ENCODE measurements at regions not wholly inside any gene's neighbourhood (a gene's known extent, or its start where the extent isn't known, plus 50 kb on each side); places are given as distances from the start of the nearest gene placed in this dataset.

GRCh38 chr14:99081880-99082279 is 190.1 kb downstream of the BCL11B start:
- Histone ChIP-seq H3K4me1 (ENCODE audit: control insufficient read depth in 2 of 2, insufficient read depth in 2 of 2, low read length in 2 of 2) (peaks cover 0 to 7% of the 10 kb centered on the region in 2 donors), H3K36me3 (ENCODE audit: control insufficient read depth in 2 of 2, insufficient read depth in 2 of 2, low read length in 1 of 2) (no peaks in the 10 kb centered on the region), H3K27me3 (ENCODE audit: control insufficient read depth in 2 of 2, insufficient read depth in 1 of 2, low read length in 1 of 2) (no peaks in the 10 kb centered on the region), H3K4me3 (ENCODE audit: low read length in 2 of 2) (no peak overlapping the region), H3K27ac (ENCODE audit: low read depth in 1 of 2, low read length in 1 of 2) (no peak overlapping the region), H3K9me3 (ENCODE audit: control insufficient read depth in 2 of 2, insufficient read depth in 1 of 2, low read length in 1 of 2) (peaks cover 0 to 9% of the 10 kb centered on the region in 2 donors)
- DNase-seq (ENCODE audit: low read depth in 6 of 9, low spot score in 9 of 9) = no peak
- 94% methylated on average over 2 of the region's 2 CpGs for WGBS

GRCh38 chr14:99093532-99094517 is 178.2 kb downstream of the BCL11B start:
- no peak for DNase-seq (ENCODE audit: low read depth in 6 of 9, low spot score in 9 of 9)

GRCh38 chr14:99094901-99095300 is 177.1 kb downstream of the BCL11B start:
- H3K27ac ChIP-seq (ENCODE audit: low read depth in 1 of 2, low read length in 1 of 2) = no peak overlapping the region
- 97% methylated on average over 12 of the region's 12 CpGs for WGBS
- H3K9me3 ChIP-seq (ENCODE audit: control insufficient read depth in 2 of 2, insufficient read depth in 1 of 2, low read length in 1 of 2) = peaks cover 0 to 3% of the 10 kb centered on the region in 2 donors
- H3K4me1 ChIP-seq (ENCODE audit: control insufficient read depth in 2 of 2, insufficient read depth in 2 of 2, low read length in 2 of 2) = peaks cover 0 to 9% of the 10 kb centered on the region in 2 donors
- no peak overlapping the region for H3K4me3 ChIP-seq (ENCODE audit: low read length in 2 of 2)
- no peak for DNase-seq (ENCODE audit: low read depth in 6 of 9, low spot score in 9 of 9)
- H3K36me3 ChIP-seq (ENCODE audit: control insufficient read depth in 2 of 2, insufficient read depth in 2 of 2, low read length in 1 of 2) = no peaks in the 10 kb centered on the region
- no peaks in the 10 kb centered on the region for H3K27me3 ChIP-seq (ENCODE audit: control insufficient read depth in 2 of 2, insufficient read depth in 1 of 2, low read length in 1 of 2)

More at GRCh38 chr14:99093532-99094517, 178.2 kb downstream of the BCL11B start:
- Histone ChIP-seq H3K4me1 (ENCODE audit: control insufficient read depth in 2 of 2, insufficient read depth in 2 of 2, low read length in 2 of 2) (peaks cover 0 to 9% of the 10 kb centered on the region in 2 donors), H3K4me3 (ENCODE audit: low read length in 2 of 2) (no peak overlapping the region), H3K27me3 (ENCODE audit: control insufficient read depth in 2 of 2, insufficient read depth in 1 of 2, low read length in 1 of 2) (no peaks in the 10 kb centered on the region), H3K27ac (ENCODE audit: low read depth in 1 of 2, low read length in 1 of 2) (no peak overlapping the region), H3K9me3 (ENCODE audit: control insufficient read depth in 2 of 2, insufficient read depth in 1 of 2, low read length in 1 of 2) (peaks cover 0 to 3% of the 10 kb centered on the region in 2 donors), H3K36me3 (ENCODE audit: control insufficient read depth in 2 of 2, insufficient read depth in 2 of 2, low read length in 1 of 2) (no peaks in the 10 kb centered on the region)
- WGBS = 79% methylated on average over 17 of the region's 17 CpGs

- no peak overlapping the region for H3K27ac ChIP-seq (ENCODE audit: low read depth in 1 of 2, low read length in 1 of 2)
- H3K4me1 ChIP-seq (ENCODE audit: control insufficient read depth in 2 of 2, insufficient read depth in 2 of 2, low read length in 2 of 2) = peaks cover 0 to 9% of the 10 kb centered on the region in 2 donors
- DNase-seq (ENCODE audit: low read depth in 6 of 9, low spot score in 9 of 9) = no peak
- H3K4me3 ChIP-seq (ENCODE audit: low read length in 2 of 2) = no peak overlapping the region
- 99% methylated on average over 2 of the region's 2 CpGs for WGBS
- H3K9me3 ChIP-seq (ENCODE audit: control insufficient read depth in 2 of 2, insufficient read depth in 1 of 2, low read length in 1 of 2) = peaks cover 0 to 3% of the 10 kb centered on the region in 2 donors
- no peaks in the 10 kb centered on the region for H3K27me3 ChIP-seq (ENCODE audit: control insufficient read depth in 2 of 2, insufficient read depth in 1 of 2, low read length in 1 of 2)
- H3K36me3 ChIP-seq (ENCODE audit: control insufficient read depth in 2 of 2, insufficient read depth in 2 of 2, low read length in 1 of 2) = no peaks in the 10 kb centered on the region
Measured at GRCh38 chr14:99095369-99095768, 176.6 kb downstream of the BCL11B start.

- Histone ChIP-seq H3K27ac (ENCODE audit: low read depth in 1 of 2, low read length in 1 of 2) (no peak overlapping the region), H3K4me3 (ENCODE audit: low read length in 2 of 2) (no peak overlapping the region), H3K4me1 (ENCODE audit: control insufficient read depth in 2 of 2, insufficient read depth in 2 of 2, low read length in 2 of 2) (peaks cover 0 to 18% of the 10 kb centered on the region in 2 donors), H3K27me3 (ENCODE audit: control insufficient read depth in 2 of 2, insufficient read depth in 1 of 2, low read length in 1 of 2) (no peaks in the 10 kb centered on the region), H3K36me3 (ENCODE audit: control insufficient read depth in 2 of 2, insufficient read depth in 2 of 2, low read length in 1 of 2) (no peaks in the 10 kb centered on the region), H3K9me3 (ENCODE audit: control insufficient read depth in 2 of 2, insufficient read depth in 1 of 2, low read length in 1 of 2) (peaks cover 0 to 3% of the 10 kb centered on the region in 2 donors)
- WGBS = 93% methylated on average over 6 of the region's 6 CpGs
- DNase-seq (ENCODE audit: low read depth in 6 of 9, low spot score in 9 of 9) = no peak
Measured at GRCh38 chr14:99098199-99098598, 173.8 kb downstream of the BCL11B start.

- Histone ChIP-seq H3K4me3 (ENCODE audit: low read length in 2 of 2) (no peak overlapping the region), H3K27ac (ENCODE audit: low read depth in 1 of 2, low read length in 1 of 2) (no peak overlapping the region), H3K4me1 (ENCODE audit: control insufficient read depth in 2 of 2, insufficient read depth in 2 of 2, low read length in 2 of 2) (peaks cover 0 to 9% of the 10 kb centered on the region in 2 donors), H3K36me3 (ENCODE audit: control insufficient read depth in 2 of 2, insufficient read depth in 2 of 2, low read length in 1 of 2) (no peaks in the 10 kb centered on the region), H3K27me3 (ENCODE audit: control insufficient read depth in 2 of 2, insufficient read depth in 1 of 2, low read length in 1 of 2) (no peaks in the 10 kb centered on the region), H3K9me3 (ENCODE audit: control insufficient read depth in 2 of 2, insufficient read depth in 1 of 2, low read length in 1 of 2) (peaks cover 0 to 3% of the 10 kb centered on the region in 2 donors)
- no peak for DNase-seq (ENCODE audit: low read depth in 6 of 9, low spot score in 9 of 9)
- 85% methylated on average over 16 of the region's 16 CpGs for WGBS
Measured at GRCh38 chr14:99099051-99099787, 172.8 kb downstream of the BCL11B start.

GRCh38 chr14:99100497-99101270 is 171.3 kb downstream of the BCL11B start:
- Histone ChIP-seq H3K27me3 (ENCODE audit: control insufficient read depth in 2 of 2, insufficient read depth in 1 of 2, low read length in 1 of 2) (no peaks in the 10 kb centered on the region), H3K4me1 (ENCODE audit: control insufficient read depth in 2 of 2, insufficient read depth in 2 of 2, low read length in 2 of 2) (peaks cover 0 to 8% of the 10 kb centered on the region in 2 donors), H3K36me3 (ENCODE audit: control insufficient read depth in 2 of 2, insufficient read depth in 2 of 2, low read length in 1 of 2) (no peaks in the 10 kb centered on the region), H3K9me3 (ENCODE audit: control insufficient read depth in 2 of 2, insufficient read depth in 1 of 2, low read length in 1 of 2) (peaks cover 0 to 7% of the 10 kb centered on the region in 2 donors), H3K4me3 (ENCODE audit: low read length in 2 of 2) (no peak overlapping the region), H3K27ac (ENCODE audit: low read depth in 1 of 2, low read length in 1 of 2) (no peak overlapping the region)
- 84% methylated on average over 10 of the region's 10 CpGs for WGBS
- DNase-seq (ENCODE audit: low read depth in 6 of 9, low spot score in 9 of 9) = no peak

GRCh38 chr14:99101855-99102461 is 170.0 kb downstream of the BCL11B start:
- Histone ChIP-seq H3K27ac (ENCODE audit: low read depth in 1 of 2, low read length in 1 of 2) (no peak overlapping the region), H3K36me3 (ENCODE audit: control insufficient read depth in 2 of 2, insufficient read depth in 2 of 2, low read length in 1 of 2) (no peaks in the 10 kb centered on the region), H3K4me3 (ENCODE audit: low read length in 2 of 2) (no peak overlapping the region), H3K27me3 (ENCODE audit: control insufficient read depth in 2 of 2, insufficient read depth in 1 of 2, low read length in 1 of 2) (no peaks in the 10 kb centered on the region), H3K9me3 (ENCODE audit: control insufficient read depth in 2 of 2, insufficient read depth in 1 of 2, low read length in 1 of 2) (peaks cover 0 to 7% of the 10 kb centered on the region in 2 donors), H3K4me1 (ENCODE audit: control insufficient read depth in 2 of 2, insufficient read depth in 2 of 2, low read length in 2 of 2) (peaks cover 0 to 8% of the 10 kb centered on the region in 2 donors)
- WGBS = 82% methylated on average over 6 of the region's 6 CpGs
- no peak for DNase-seq (ENCODE audit: low read depth in 6 of 9, low spot score in 9 of 9)
